Adrenal gland (tissue), 9 donors: ENCODE measurements at regions not wholly inside any gene's neighbourhood (a gene's known extent, or its start where the extent isn't known, plus 50 kb on each side); places are given as distances from the start of the nearest gene placed in this dataset.
"Not testable (repeated sequence)": the region's sequence is repeated elsewhere in the genome, so short reads cannot be mapped to it uniquely, and the experiment has no call there.

Experiments
- DNase-seq, 7 donors: peaks; one replicate each; pipeline ENCODE4 v3.0.0-alpha.2; 2019 to 2020
- H3K27ac ChIP-seq, 5 donors: fragments of 200-600 bp; sonication (generic) in 4 of 5; 1 replicate in 3 of 5; 2 replicates in 2 of 5; pipeline versions ENCODE4 v1.5.1 to v1.8.0; 2016 to 2020; ENCODE audit warnings: mild to moderate bottlenecking in 1 of 5
- H3K27me3 ChIP-seq: fragments of 200-600 bp; 2 replicates; pipeline ENCODE4 v1.8.0; 2021
- H3K36me3 ChIP-seq, 2 donors: fragments of 200-600 bp; replicated peaks in 1 of 2; 1 replicate in 1 of 2; 2 replicates in 1 of 2; pipeline versions ENCODE4 v1.5.1 to v1.8.0; 2018 to 2022
- H3K4me1 ChIP-seq, 2 donors: fragments of 200-600 bp; replicated peaks in 1 of 2; 1 replicate in 1 of 2; 2 replicates in 1 of 2; pipeline versions ENCODE4 v1.5.1 to v1.8.0; 2018 to 2021
- H3K4me3 ChIP-seq, 4 donors: fragments of 200-600 bp; sonication (generic) in 3 of 4; one replicate each; pipeline ENCODE4 v1.5.1; 2016 to 2018
- H3K9me3 ChIP-seq, 3 donors: fragments of 200-600 bp; sonication (generic) in 1 of 3; replicated peaks in 1 of 3; 1 replicate in 2 of 3; 2 replicates in 1 of 3; pipeline versions ENCODE4 v1.5.1 to v1.8.0; 2016 to 2021
- CTCF ChIP-seq, 6 experiments: fragments of 450-650 bp in 4 of 6; fragments of 200-600 bp in 2 of 6; sonication (generic) in 1 of 6; IDR thresholded peaks; 1 replicate in 5 of 6; 2 replicates in 1 of 6; pipeline versions ENCODE4 v1.5.1 to v1.8.0; 2016 to 2021; ENCODE audit warnings: antibody characterized with exemption in 6 of 6, mild to moderate bottlenecking in 2 of 6, moderate library complexity in 1 of 6
- POLR2A ChIP-seq, 2 donors: fragments of 450-650 bp; IDR thresholded peaks; one replicate each; pipeline ENCODE4 v1.6.1; 2017; ENCODE audit warnings: antibody characterized with exemption in 2 of 2, mild to moderate bottlenecking in 2 of 2, moderate library complexity in 1 of 2
- WGBS, 4 donors: extraction: QIAGEN DNeasy Blood & Tissue Kit in 2 of 4; methylation state at CpG; one replicate each; pipeline versions ENCODE4 v1.1.5 to v1.1.7; 2013 to 2017; 5-methylcytosine and 5-hydroxymethylcytosine counted together
- intact Hi-C, 2 donors: fragments of 100-400 bp; cut with DNase I; formaldehyde crosslinking; loops; one replicate each; pipeline versions ENCODE4 v1.14.1 to v1.15.0; 2022 to 2023
- donor health status: healthy with polysubstance abuse.
- donor health status: Bipolar disorder and iron deficiency.
- donor health status: DM: yes; HTN: yes; CAD: no.
- donor health status: DM: no; HTN: no; CAD: no.
- donor health status: DM: no; HTN: no; CAD: no.

DNA sequence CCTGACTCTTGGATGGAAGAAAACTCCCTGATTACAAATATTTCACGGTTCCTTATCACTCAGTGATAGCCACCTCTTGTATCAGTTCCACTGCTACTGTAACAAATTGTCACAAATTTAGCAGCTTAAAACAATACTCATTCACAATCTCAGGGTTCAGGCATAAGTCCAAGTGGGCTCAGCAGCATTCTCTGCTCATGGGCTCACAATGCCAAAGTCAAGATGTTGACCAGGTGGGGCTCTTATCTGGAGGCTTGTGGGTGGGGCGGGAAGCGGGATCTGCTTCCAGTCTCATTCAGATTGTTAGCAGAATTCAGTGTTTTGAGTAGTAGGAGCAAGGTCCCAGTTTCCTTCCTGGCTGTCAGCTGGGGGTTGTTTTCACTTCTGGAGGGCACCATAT is 137.3 kb upstream of the FAM78B start:
- H3K27me3 ChIP-seq: no peaks in the 10 kb centered on the region
- WGBS, 4 donors: 89 to 94% (median 89%) methylated on average over 1 to 3 of the region's 3 CpGs
- no peak overlapping the region for H3K27ac ChIP-seq
- intact Hi-C loops: no loop called here
- no peaks in the 10 kb centered on the region for H3K9me3 ChIP-seq
- H3K4me1 ChIP-seq: no peaks in the 10 kb centered on the region
- H3K4me3 ChIP-seq: no peak overlapping the region
- TF ChIP-seq CTCF (IDR thresholded peaks at IDR 0.05) (no peak), POLR2A (IDR thresholded peaks at IDR 0.05) (no peak)
- H3K36me3 ChIP-seq: no peaks in the 10 kb centered on the region
- no peak for DNase-seq

GRCh38 chr1:166305371-166305770 is 138.6 kb upstream of the FAM78B start:
- no peak for TF ChIP-seq POLR2A (IDR thresholded peaks at IDR 0.05)
- TF ChIP-seq CTCF (IDR thresholded peaks at IDR 0.05): no peak
- intact Hi-C loops: no loop called here
- no peaks in the 10 kb centered on the region for H3K27me3 ChIP-seq
- no peaks in the 10 kb centered on the region for H3K36me3 ChIP-seq
- no peak overlapping the region for H3K27ac ChIP-seq
- WGBS, 4 donors: 68 to 79% (median 72%) methylated on average over 2 of the region's 2 CpGs
- DNase-seq: no peak
- H3K9me3 ChIP-seq: no peaks in the 10 kb centered on the region
- H3K4me3 ChIP-seq: no peak overlapping the region
- H3K4me1 ChIP-seq: no peaks in the 10 kb centered on the region

GRCh38 chr1:166307261-166308188 is 140.7 kb upstream of the FAM78B start:
- peak in 1 of 7 donors; percentile 55 for DNase-seq
- TF ChIP-seq POLR2A (IDR thresholded peaks at IDR 0.05) (no peak), CTCF (IDR thresholded peaks at IDR 0.05) (no peak)
- Histone ChIP-seq H3K9me3 (no peaks in the 10 kb centered on the region), H3K27ac (no peak overlapping the region), H3K27me3 (no peaks in the 10 kb centered on the region), H3K4me1 (no peaks in the 10 kb centered on the region), H3K36me3 (no peaks in the 10 kb centered on the region), H3K4me3 (no peak overlapping the region)
- intact Hi-C loops: no loop called here
- WGBS, 4 donors: 25 to 30% (median 28%) methylated on average over 9 of the region's 9 CpGs

- DNase-seq, H3K27ac ChIP-seq, H3K27me3 ChIP-seq, H3K36me3 ChIP-seq, H3K4me1 ChIP-seq, intact Hi-C loops, H3K4me3 ChIP-seq, H3K9me3 ChIP-seq: not testable (repeated sequence)
- WGBS, 4 donors: 48 to 78% (median 74%) methylated on average over 2 to 5 of the region's 5 CpGs
Measured at GRCh38 chr1:166316306-166316705, 149.5 kb upstream of the FAM78B start.

- no peaks in the 10 kb centered on the region for H3K9me3 ChIP-seq
- no peaks in the 10 kb centered on the region for H3K27me3 ChIP-seq
- 56 to 72% (median 59%) methylated on average over 3 of the region's 3 CpGs for WGBS, 4 donors
- H3K4me1 ChIP-seq: no peaks in the 10 kb centered on the region
- no peak for DNase-seq
- H3K36me3 ChIP-seq: no peaks in the 10 kb centered on the region
- H3K4me3 ChIP-seq: no peak overlapping the region
- H3K27ac ChIP-seq: no peak overlapping the region
- intact Hi-C loops: no loop called here
- TF ChIP-seq CTCF (IDR thresholded peaks at IDR 0.05): no peak
- no peak for TF ChIP-seq POLR2A (IDR thresholded peaks at IDR 0.05)
Measured at GRCh38 chr1:166322470-166322869, 155.7 kb upstream of the FAM78B start.
